ENCODE measurements at regions not wholly inside any gene's neighbourhood (a gene's known extent, or its start where the extent isn't known, plus 50 kb on each side); places are given as distances from the start of the nearest gene placed in this dataset.
A peak's percentile ranks its signal among the peaks of the same experiment; 100 is the strongest.

GRCh38 chr1:50270926-50271325, 152.3 kb downstream of the DMRTA2 start:
- no peak overlapping the region for H3K27ac ChIP-seq (ENCODE audit: low read depth in 1 of 3, low read length in 2 of 3)
- H3K4me3 ChIP-seq (ENCODE audit: low read depth in 1 of 3, low read length in 3 of 3), result no peak overlapping the region
- WGBS, 3 donors, result 55 to 63% (median 61%) methylated on average over 2 to 3 of the region's 3 CpGs
- H3K27me3 ChIP-seq (ENCODE audit: control insufficient read depth in 3 of 3, insufficient read depth in 3 of 3, low read length in 3 of 3), result no peaks in the 10 kb centered on the region
- H3K36me3 ChIP-seq (ENCODE audit: control insufficient read depth in 3 of 3, insufficient read depth in 2 of 3, low read depth in 1 of 3, low read length in 3 of 3), result no peaks in the 10 kb centered on the region
- H3K4me1 ChIP-seq (ENCODE audit: control insufficient read depth in 3 of 3, insufficient read depth in 2 of 3, low read depth in 1 of 3, low read length in 2 of 3), result no peaks in the 10 kb centered on the region
- no peak for FAIRE-seq
- H3K9me3 ChIP-seq (ENCODE audit: control insufficient read depth in 2 of 2, insufficient read depth in 1 of 2, low read depth in 1 of 2, low read length in 1 of 2), result no peaks in the 10 kb centered on the region
- no peak for DNase-seq

- H3K4me3 ChIP-seq (ENCODE audit: low read depth in 1 of 3, low read length in 3 of 3), result no peak overlapping the region
- DNase-seq (peak in 1 of 2 donors; percentile 21), FAIRE-seq (no peak)
- H3K9me3 ChIP-seq (ENCODE audit: control insufficient read depth in 2 of 2, insufficient read depth in 1 of 2, low read depth in 1 of 2, low read length in 1 of 2), result no peaks in the 10 kb centered on the region
- H3K4me1 ChIP-seq (ENCODE audit: control insufficient read depth in 3 of 3, insufficient read depth in 2 of 3, low read depth in 1 of 3, low read length in 2 of 3), result no peaks in the 10 kb centered on the region
- 56 to 68% (median 59%) methylated on average over 7 of the region's 7 CpGs for WGBS, 3 donors
- H3K27me3 ChIP-seq (ENCODE audit: control insufficient read depth in 3 of 3, insufficient read depth in 3 of 3, low read length in 3 of 3), result no peaks in the 10 kb centered on the region
- H3K36me3 ChIP-seq (ENCODE audit: control insufficient read depth in 3 of 3, insufficient read depth in 2 of 3, low read depth in 1 of 3, low read length in 3 of 3), result no peaks in the 10 kb centered on the region
- H3K27ac ChIP-seq (ENCODE audit: low read depth in 1 of 3, low read length in 2 of 3), result no peak overlapping the region
Observed at GRCh38 chr1:50268049-50268448, 155.2 kb downstream of the DMRTA2 start.

DNA sequence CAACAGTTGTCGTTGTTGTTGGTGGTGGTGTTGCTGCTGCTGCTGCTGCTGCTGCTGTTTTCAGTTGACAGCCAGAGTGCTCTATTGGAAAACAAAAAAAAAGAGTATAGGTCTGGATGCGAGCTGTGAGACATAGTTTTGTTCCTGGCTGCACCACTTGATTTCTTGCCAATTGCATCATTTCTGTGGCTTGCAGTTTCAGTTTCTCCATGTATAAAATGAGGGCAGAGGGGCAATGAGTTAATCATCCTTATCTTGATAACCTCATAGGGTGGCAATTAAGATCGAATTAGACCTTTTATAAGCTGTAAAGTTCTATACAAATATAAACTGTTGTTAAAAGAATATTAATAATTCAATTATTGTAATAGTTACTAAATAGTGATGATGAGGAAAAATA, 156.7 kb downstream of the DMRTA2 start:
- Histone ChIP-seq H3K27me3 (ENCODE audit: control insufficient read depth in 3 of 3, insufficient read depth in 3 of 3, low read length in 3 of 3) (no peaks in the 10 kb centered on the region), H3K9me3 (ENCODE audit: control insufficient read depth in 2 of 2, insufficient read depth in 1 of 2, low read depth in 1 of 2, low read length in 1 of 2) (no peaks in the 10 kb centered on the region), H3K36me3 (ENCODE audit: control insufficient read depth in 3 of 3, insufficient read depth in 2 of 3, low read depth in 1 of 3, low read length in 3 of 3) (no peaks in the 10 kb centered on the region), H3K4me1 (ENCODE audit: control insufficient read depth in 3 of 3, insufficient read depth in 2 of 3, low read depth in 1 of 3, low read length in 2 of 3) (no peaks in the 10 kb centered on the region), H3K27ac (ENCODE audit: low read depth in 1 of 3, low read length in 2 of 3) (no peak overlapping the region), H3K4me3 (ENCODE audit: low read depth in 1 of 3, low read length in 3 of 3) (no peak overlapping the region)
- DNase-seq (no peak), FAIRE-seq (no peak)
- WGBS, 3 donors, result 24 to 38% (median 25%) methylated on average over 3 of the region's 3 CpGs

DNA sequence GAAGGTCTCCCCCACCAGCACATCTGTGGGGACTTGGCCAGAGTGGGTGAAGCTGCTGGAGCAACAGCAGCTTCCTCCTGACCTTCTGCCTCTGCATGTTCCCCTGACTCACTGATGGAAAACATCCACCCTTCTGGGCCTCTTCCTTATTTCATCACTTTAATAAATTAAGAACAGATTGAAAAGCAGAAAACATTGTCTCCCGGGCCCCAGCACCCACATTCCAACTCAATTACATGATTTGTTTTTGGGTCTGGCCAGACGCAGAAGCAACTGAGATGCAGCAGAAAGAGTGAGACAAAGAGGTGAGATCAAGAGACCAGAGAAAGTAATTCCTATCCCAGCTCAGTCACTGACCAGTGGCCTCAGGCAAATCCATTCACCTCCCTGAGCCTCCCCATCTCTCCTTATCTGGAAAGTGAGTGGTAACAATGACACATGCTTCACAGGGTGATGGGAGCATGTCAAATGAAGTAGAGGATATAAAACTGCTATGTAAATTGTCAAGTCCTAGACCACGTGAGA, 157.1 kb downstream of the ELAVL4 start:
- H3K27me3 ChIP-seq (ENCODE audit: control insufficient read depth in 3 of 3, insufficient read depth in 3 of 3, low read length in 3 of 3), result no peaks in the 10 kb centered on the region
- H3K4me1 ChIP-seq (ENCODE audit: control insufficient read depth in 3 of 3, insufficient read depth in 2 of 3, low read depth in 1 of 3, low read length in 2 of 3), result no peaks in the 10 kb centered on the region
- FAIRE-seq, result no peak
- H3K9me3 ChIP-seq (ENCODE audit: control insufficient read depth in 2 of 2, insufficient read depth in 1 of 2, low read depth in 1 of 2, low read length in 1 of 2), result no peaks in the 10 kb centered on the region
- no peak overlapping the region for H3K4me3 ChIP-seq (ENCODE audit: low read depth in 1 of 3, low read length in 3 of 3)
- WGBS, 3 donors, result 40 to 47% (median 43%) methylated on average over 3 of the region's 3 CpGs
- no peak overlapping the region for H3K27ac ChIP-seq (ENCODE audit: low read depth in 1 of 3, low read length in 2 of 3)
- no peaks in the 10 kb centered on the region for H3K36me3 ChIP-seq (ENCODE audit: control insufficient read depth in 3 of 3, insufficient read depth in 2 of 3, low read depth in 1 of 3, low read length in 3 of 3)
- no peak for DNase-seq

- FAIRE-seq (no peak), DNase-seq (no peak)
- H3K27ac ChIP-seq (ENCODE audit: low read depth in 1 of 3, low read length in 2 of 3), result no peak overlapping the region
- H3K9me3 ChIP-seq (ENCODE audit: control insufficient read depth in 2 of 2, insufficient read depth in 1 of 2, low read depth in 1 of 2, low read length in 1 of 2), result no peaks in the 10 kb centered on the region
- H3K27me3 ChIP-seq (ENCODE audit: control insufficient read depth in 3 of 3, insufficient read depth in 3 of 3, low read length in 3 of 3), result no peaks in the 10 kb centered on the region
- WGBS, 3 donors, result 70 to 74% (median 71%) methylated on average over 1 of the region's 1 CpG
- H3K4me3 ChIP-seq (ENCODE audit: low read depth in 1 of 3, low read length in 3 of 3), result no peak overlapping the region
- no peaks in the 10 kb centered on the region for H3K4me1 ChIP-seq (ENCODE audit: control insufficient read depth in 3 of 3, insufficient read depth in 2 of 3, low read depth in 1 of 3, low read length in 2 of 3)
- H3K36me3 ChIP-seq (ENCODE audit: control insufficient read depth in 3 of 3, insufficient read depth in 2 of 3, low read depth in 1 of 3, low read length in 3 of 3), result no peaks in the 10 kb centered on the region
Observed at GRCh38 chr1:50264590-50264989, 155.9 kb downstream of the ELAVL4 start.

- FAIRE-seq, result no peak
- 76 to 79% (median 78%) methylated on average over 1 of the region's 1 CpG for WGBS, 3 donors
- no peak for DNase-seq
- no peak overlapping the region for H3K4me3 ChIP-seq (ENCODE audit: low read depth in 1 of 3, low read length in 3 of 3)
- no peaks in the 10 kb centered on the region for H3K27me3 ChIP-seq (ENCODE audit: control insufficient read depth in 3 of 3, insufficient read depth in 3 of 3, low read length in 3 of 3)
- no peaks in the 10 kb centered on the region for H3K4me1 ChIP-seq (ENCODE audit: control insufficient read depth in 3 of 3, insufficient read depth in 2 of 3, low read depth in 1 of 3, low read length in 2 of 3)
- H3K27ac ChIP-seq (ENCODE audit: low read depth in 1 of 3, low read length in 2 of 3), result no peak overlapping the region
- H3K9me3 ChIP-seq (ENCODE audit: control insufficient read depth in 2 of 2, insufficient read depth in 1 of 2, low read depth in 1 of 2, low read length in 1 of 2), result no peaks in the 10 kb centered on the region
- H3K36me3 ChIP-seq (ENCODE audit: control insufficient read depth in 3 of 3, insufficient read depth in 2 of 3, low read depth in 1 of 3, low read length in 3 of 3), result no peaks in the 10 kb centered on the region
Observed at GRCh38 chr1:50262436-50262835, 153.7 kb downstream of the ELAVL4 start.

DNA sequence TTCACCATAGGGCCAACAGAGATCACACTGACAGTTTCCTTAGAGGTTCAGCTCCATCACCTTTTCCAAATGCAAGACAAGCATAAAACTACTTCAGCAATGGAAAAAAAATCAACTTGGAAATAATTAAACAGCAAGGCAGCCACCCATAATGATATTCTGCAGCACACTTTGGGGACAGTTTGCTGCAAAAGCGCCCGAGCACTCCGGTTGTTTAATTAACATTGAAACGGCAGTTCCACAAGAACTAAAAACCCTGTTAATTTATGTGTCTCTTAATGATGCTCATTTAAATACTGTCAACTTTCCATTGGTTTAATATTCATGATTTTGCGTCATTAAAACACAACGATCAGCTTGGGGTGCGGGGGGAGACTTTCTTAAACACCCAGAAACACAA, 153.2 kb downstream of the ELAVL4 start:
- Histone ChIP-seq H3K36me3 (ENCODE audit: control insufficient read depth in 3 of 3, insufficient read depth in 2 of 3, low read depth in 1 of 3, low read length in 3 of 3) (no peaks in the 10 kb centered on the region), H3K9me3 (ENCODE audit: control insufficient read depth in 2 of 2, insufficient read depth in 1 of 2, low read depth in 1 of 2, low read length in 1 of 2) (no peaks in the 10 kb centered on the region), H3K4me3 (ENCODE audit: low read depth in 1 of 3, low read length in 3 of 3) (no peak overlapping the region), H3K27me3 (ENCODE audit: control insufficient read depth in 3 of 3, insufficient read depth in 3 of 3, low read length in 3 of 3) (no peaks in the 10 kb centered on the region), H3K4me1 (ENCODE audit: control insufficient read depth in 3 of 3, insufficient read depth in 2 of 3, low read depth in 1 of 3, low read length in 2 of 3) (no peaks in the 10 kb centered on the region), H3K27ac (ENCODE audit: low read depth in 1 of 3, low read length in 2 of 3) (no peak overlapping the region)
- no peak for DNase-seq
- FAIRE-seq, result no peak
- 87 to 90% (median 89%) methylated on average over 7 of the region's 7 CpGs for WGBS, 3 donors

DNA sequence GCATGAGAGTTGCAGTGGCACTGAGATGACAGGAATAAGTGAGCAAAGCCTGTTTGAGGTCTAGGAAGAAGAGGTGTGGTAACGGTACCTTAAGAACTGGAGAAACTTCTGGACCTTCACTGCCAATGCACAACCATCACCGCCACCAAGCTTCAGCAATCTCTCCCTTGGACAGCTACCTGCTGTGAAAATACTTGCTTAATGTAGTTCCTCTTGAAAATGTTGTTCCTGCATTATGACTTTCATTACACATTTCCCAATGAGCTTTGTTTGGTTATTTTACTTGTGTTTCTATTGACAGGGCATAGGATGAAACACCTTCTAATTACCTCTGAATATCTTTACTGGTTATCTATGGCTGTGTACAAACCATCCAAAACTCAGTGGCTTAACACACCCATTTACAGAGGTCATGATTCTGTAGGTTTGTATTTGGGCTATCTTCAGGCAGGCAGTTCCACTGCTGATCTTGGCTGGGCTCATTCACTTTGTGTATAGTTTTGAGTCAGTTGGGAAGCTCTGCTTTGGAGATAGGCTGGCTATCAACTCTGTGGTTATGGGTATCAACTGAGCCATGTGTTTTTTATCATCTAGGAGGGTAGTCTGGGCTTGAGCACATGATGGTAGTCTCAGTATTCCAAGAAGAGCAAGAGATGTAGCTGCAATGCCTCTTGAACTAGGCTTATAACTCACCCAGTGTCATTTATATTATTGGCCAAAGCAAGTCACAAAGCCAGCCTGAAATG, 149.4 kb downstream of the ELAVL4 start:
- FAIRE-seq, result no peak
- 78 to 87% (median 80%) methylated on average over 2 of the region's 2 CpGs for WGBS, 3 donors
- no peaks in the 10 kb centered on the region for H3K27me3 ChIP-seq (ENCODE audit: control insufficient read depth in 3 of 3, insufficient read depth in 3 of 3, low read length in 3 of 3)
- H3K36me3 ChIP-seq (ENCODE audit: control insufficient read depth in 3 of 3, insufficient read depth in 2 of 3, low read depth in 1 of 3, low read length in 3 of 3), result no peaks in the 10 kb centered on the region
- H3K27ac ChIP-seq (ENCODE audit: low read depth in 1 of 3, low read length in 2 of 3), result no peak overlapping the region
- no peak overlapping the region for H3K4me3 ChIP-seq (ENCODE audit: low read depth in 1 of 3, low read length in 3 of 3)
- H3K9me3 ChIP-seq (ENCODE audit: control insufficient read depth in 2 of 2, insufficient read depth in 1 of 2, low read depth in 1 of 2, low read length in 1 of 2), result no peaks in the 10 kb centered on the region
- no peaks in the 10 kb centered on the region for H3K4me1 ChIP-seq (ENCODE audit: control insufficient read depth in 3 of 3, insufficient read depth in 2 of 3, low read depth in 1 of 3, low read length in 2 of 3)
- no peak for DNase-seq

DNA sequence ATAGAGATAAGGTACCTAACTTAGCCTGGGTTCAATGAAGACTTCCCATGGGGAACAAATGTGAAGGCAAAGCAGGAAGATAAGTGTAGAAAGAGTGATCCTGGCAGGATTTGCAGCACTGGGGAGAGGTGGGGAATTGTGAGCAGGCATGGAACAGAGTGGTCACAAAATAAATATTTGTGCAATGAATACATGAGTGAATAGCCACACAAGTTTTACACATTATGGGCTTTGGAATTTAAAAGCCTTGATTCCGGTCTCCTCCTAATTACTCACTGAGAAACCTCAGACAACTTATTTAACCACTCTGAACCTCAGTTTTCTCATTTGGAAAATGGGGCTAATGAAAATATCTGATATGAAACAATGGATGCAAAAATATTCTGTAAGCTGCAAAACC, 148.3 kb downstream of the ELAVL4 start:
- H3K36me3 ChIP-seq (ENCODE audit: control insufficient read depth in 3 of 3, insufficient read depth in 2 of 3, low read depth in 1 of 3, low read length in 3 of 3), result no peaks in the 10 kb centered on the region
- H3K27ac ChIP-seq (ENCODE audit: low read depth in 1 of 3, low read length in 2 of 3), result no peak overlapping the region
- no peaks in the 10 kb centered on the region for H3K9me3 ChIP-seq (ENCODE audit: control insufficient read depth in 2 of 2, insufficient read depth in 1 of 2, low read depth in 1 of 2, low read length in 1 of 2)
- H3K4me1 ChIP-seq (ENCODE audit: control insufficient read depth in 3 of 3, insufficient read depth in 2 of 3, low read depth in 1 of 3, low read length in 2 of 3), result no peaks in the 10 kb centered on the region
- no peaks in the 10 kb centered on the region for H3K27me3 ChIP-seq (ENCODE audit: control insufficient read depth in 3 of 3, insufficient read depth in 3 of 3, low read length in 3 of 3)
- FAIRE-seq (no peak), DNase-seq (no peak)
- 73 to 91% (median 77%) methylated on average over 1 of the region's 1 CpG for WGBS, 3 donors
- no peak overlapping the region for H3K4me3 ChIP-seq (ENCODE audit: low read depth in 1 of 3, low read length in 3 of 3)
